ENCODE measurements at regions not wholly inside any gene's neighbourhood (a gene's known extent, or its start where the extent isn't known, plus 50 kb on each side); places are given as distances from the start of the nearest gene placed in this dataset.

DNA sequence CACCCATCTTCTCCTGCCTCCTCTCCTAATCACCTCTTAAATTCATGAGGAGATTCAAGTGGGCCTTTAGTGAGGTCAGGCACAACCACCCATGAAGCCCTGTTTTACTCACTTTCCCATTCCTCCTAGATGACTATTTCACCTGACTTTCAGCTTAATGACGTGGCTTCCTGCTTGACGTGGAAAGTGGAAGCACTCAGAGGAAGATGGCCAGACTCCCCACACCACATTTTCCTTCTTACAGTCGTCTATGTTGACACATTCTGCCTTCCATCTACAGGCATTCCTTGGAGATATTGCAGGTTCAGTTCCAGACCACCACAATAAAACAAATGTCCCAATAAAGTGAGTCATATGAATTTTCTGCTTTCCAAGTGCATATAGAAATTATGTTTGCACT lies 146.4 kb upstream of the TAS2R1 start:
- ChIA-PET CTCF (no interaction called here), RAD21 (ENCODE audit: low non-redundant PET in 1 of 2, low total read pairs in 2 of 2, uncharacterized antibody in 2 of 2, unreplicated experiment in 2 of 2) (no interaction called here), POLR2A (no interaction called here)
- no peaks in the 10 kb centered on the region for H3K27me3 ChIP-seq (ENCODE audit: insufficient read depth, low read length)
- no peak for ATAC-seq
- TF ChIP-seq EZH2 (IDR thresholded peaks at IDR 0.05) = no peak
- TF ChIP-seq EZH2phosphoT487 (IDR thresholded peaks at IDR 0.05; ENCODE audit: borderline replicate concordance) = no peak
- no peak for TF ChIP-seq RAD21 (IDR thresholded peaks at IDR 0.05; ENCODE audit: low read depth)
- TF ChIP-seq, protein P1, sequence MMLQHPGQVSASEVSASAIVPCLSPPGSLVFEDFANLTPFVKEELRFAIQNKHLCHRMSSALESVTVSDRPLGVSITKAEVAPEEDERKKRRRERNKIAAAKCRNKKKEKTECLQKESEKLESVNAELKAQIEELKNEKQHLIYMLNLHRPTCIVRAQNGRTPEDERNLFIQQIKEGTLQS (IDR thresholded peaks at IDR 0.05) = no peak
- no peak for TF ChIP-seq SRF (IDR thresholded peaks at IDR 0.05; ENCODE audit: low read depth)
- TF ChIP-seq, protein P2, sequence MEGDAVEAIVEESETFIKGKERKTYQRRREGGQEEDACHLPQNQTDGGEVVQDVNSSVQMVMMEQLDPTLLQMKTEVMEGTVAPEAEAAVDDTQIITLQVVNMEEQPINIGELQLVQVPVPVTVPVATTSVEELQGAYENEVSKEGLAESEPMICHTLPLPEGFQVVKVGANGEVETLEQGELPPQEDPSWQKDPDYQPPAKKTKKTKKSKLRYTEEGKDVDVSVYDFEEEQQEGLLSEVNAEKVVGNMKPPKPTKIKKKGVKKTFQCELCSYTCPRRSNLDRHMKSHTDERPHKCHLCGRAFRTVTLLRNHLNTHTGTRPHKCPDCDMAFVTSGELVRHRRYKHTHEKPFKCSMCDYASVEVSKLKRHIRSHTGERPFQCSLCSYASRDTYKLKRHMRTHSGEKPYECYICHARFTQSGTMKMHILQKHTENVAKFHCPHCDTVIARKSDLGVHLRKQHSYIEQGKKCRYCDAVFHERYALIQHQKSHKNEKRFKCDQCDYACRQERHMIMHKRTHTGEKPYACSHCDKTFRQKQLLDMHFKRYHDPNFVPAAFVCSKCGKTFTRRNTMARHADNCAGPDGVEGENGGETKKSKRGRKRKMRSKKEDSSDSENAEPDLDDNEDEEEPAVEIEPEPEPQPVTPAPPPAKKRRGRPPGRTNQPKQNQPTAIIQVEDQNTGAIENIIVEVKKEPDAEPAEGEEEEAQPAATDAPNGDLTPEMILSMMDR (IDR thresholded peaks at IDR 0.05 in 2 of 3, conservative IDR thresholded peaks at IDR 0.05 in 1 of 3; ENCODE audit: borderline replicate concordance in 1 of 3, insufficient read depth in 1 of 3, low read depth in 2 of 3, low read length in 2 of 3) = no peak
- TF ChIP-seq JUND (IDR thresholded peaks at IDR 0.05) = no peak
- no peak for TF ChIP-seq YY1 (IDR thresholded peaks at IDR 0.05; ENCODE audit: extremely low read depth, insufficient replicate concordance, low read depth, low read length)
- no peak for TF ChIP-seq TCF7L2 (IDR thresholded peaks at IDR 0.05; ENCODE audit: borderline replicate concordance, extremely low read depth, insufficient read depth, insufficient read length)
- TF ChIP-seq, protein P3, sequence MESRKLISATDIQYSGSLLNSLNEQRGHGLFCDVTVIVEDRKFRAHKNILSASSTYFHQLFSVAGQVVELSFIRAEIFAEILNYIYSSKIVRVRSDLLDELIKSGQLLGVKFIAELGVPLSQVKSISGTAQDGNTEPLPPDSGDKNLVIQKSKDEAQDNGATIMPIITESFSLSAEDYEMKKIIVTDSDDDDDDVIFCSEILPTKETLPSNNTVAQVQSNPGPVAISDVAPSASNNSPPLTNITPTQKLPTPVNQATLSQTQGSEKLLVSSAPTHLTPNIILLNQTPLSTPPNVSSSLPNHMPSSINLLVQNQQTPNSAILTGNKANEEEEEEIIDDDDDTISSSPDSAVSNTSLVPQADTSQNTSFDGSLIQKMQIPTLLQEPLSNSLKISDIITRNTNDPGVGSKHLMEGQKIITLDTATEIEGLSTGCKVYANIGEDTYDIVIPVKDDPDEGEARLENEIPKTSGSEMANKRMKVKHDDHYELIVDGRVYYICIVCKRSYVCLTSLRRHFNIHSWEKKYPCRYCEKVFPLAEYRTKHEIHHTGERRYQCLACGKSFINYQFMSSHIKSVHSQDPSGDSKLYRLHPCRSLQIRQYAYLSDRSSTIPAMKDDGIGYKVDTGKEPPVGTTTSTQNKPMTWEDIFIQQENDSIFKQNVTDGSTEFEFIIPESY (IDR thresholded peaks at IDR 0.05; ENCODE audit: extremely low read depth, insufficient replicate concordance, low read length) = no peak
- TF ChIP-seq FOSL1 (IDR thresholded peaks at IDR 0.05; ENCODE audit: low read depth) = no peak
- TF ChIP-seq, protein P4, sequence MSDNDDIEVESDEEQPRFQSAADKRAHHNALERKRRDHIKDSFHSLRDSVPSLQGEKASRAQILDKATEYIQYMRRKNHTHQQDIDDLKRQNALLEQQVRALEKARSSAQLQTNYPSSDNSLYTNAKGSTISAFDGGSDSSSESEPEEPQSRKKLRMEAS (IDR thresholded peaks at IDR 0.05) = no peak
- no TSS peak for BruUV-seq (replicated peaks)
- no peaks in the 10 kb centered on the region for H3K9me3 ChIP-seq (ENCODE audit: control insufficient read depth in 1 of 2, insufficient read depth in 1 of 2, low read depth in 1 of 2, low read length in 2 of 2)
- H3K9ac ChIP-seq (ENCODE audit: low read length) = no peak overlapping the region
- DNase-seq (ENCODE audit: low read depth, low spot score) = no peak
- no peaks in the 10 kb centered on the region for H4K20me1 ChIP-seq (ENCODE audit: insufficient read depth)
- no peak overlapping the region for H3K4me3 ChIP-seq (replicated peaks in 1 of 2; ENCODE audit: low read depth in 1 of 2, low read length in 2 of 2)
- no peak overlapping the region for H3K4me2 ChIP-seq (ENCODE audit: low read length)
- no peaks in the 10 kb centered on the region for H3K79me2 ChIP-seq (ENCODE audit: insufficient read depth, low read length)
- H2AFZ ChIP-seq (ENCODE audit: low read depth, low read length, poor library complexity, severe bottlenecking) = no peak overlapping the region
- no peaks in the 10 kb centered on the region for H3K4me1 ChIP-seq (ENCODE audit: control insufficient read depth in 1 of 2, insufficient read depth in 2 of 2, low read length in 2 of 2)
- no peaks in the 10 kb centered on the region for H3K9me2 ChIP-seq (ENCODE audit: insufficient read depth)
- H3K36me3 ChIP-seq (ENCODE audit: control insufficient read depth in 1 of 2, insufficient read depth in 2 of 2, low read length in 2 of 2) = no peaks in the 10 kb centered on the region
- no peak overlapping the region for H3K27ac ChIP-seq (ENCODE audit: low read depth, low read length)
- intact Hi-C loops (cut with micrococcal nuclease) = no loop called here
